ENCODE measurements at regions not wholly inside any gene's neighbourhood (a gene's known extent, or its start where the extent isn't known, plus 50 kb on each side); places are given as distances from the start of the nearest gene placed in this dataset.

GRCh38 chr5:2910401-2911175 lies 159.1 kb upstream of the IRX2 start:
- H3K4me2 ChIP-seq, result no peak overlapping the region
- ATAC-seq, result no peak
- no peaks in the 10 kb centered on the region for H3K9me3 ChIP-seq
- H3K4me1 ChIP-seq, result no peaks in the 10 kb centered on the region
- no peak for DNase-seq (ENCODE audit: low read depth in 1 of 2, low spot score in 1 of 2)
- WGBS (ENCODE audit: missing lambda C conversion rate), result 17% methylated on average over 6 of the region's 8 CpGs
- TF ChIP-seq SMC3 (IDR thresholded peaks at IDR 0.05) (no peak), E2F6 (IDR thresholded peaks at IDR 0.05; ENCODE audit: borderline replicate concordance, low read depth) (no peak)
- no peak for FAIRE-seq
- ChIA-PET POLR2A (no interaction called here), CTCF (no interaction called here)
- no peak overlapping the region for H3K27ac ChIP-seq
- H3K4me3 ChIP-seq, result no peak overlapping the region

- Histone ChIP-seq H3K27ac (no peak overlapping the region), H3K4me2 (no peak overlapping the region), H3K4me3 (no peak overlapping the region), H3K4me1 (no peaks in the 10 kb centered on the region), H3K9me3 (no peaks in the 10 kb centered on the region)
- no peak for FAIRE-seq
- CTCF ChIA-PET, result no interaction called here
- 5% methylated on average over 10 of the region's 10 CpGs for WGBS (ENCODE audit: missing lambda C conversion rate)
- DNase-seq (ENCODE audit: low read depth in 1 of 2, low spot score in 1 of 2), result no peak
- TF ChIP-seq FOXS1 (CRISPR knock-in tag; IDR thresholded peaks at IDR 0.05) (no peak), E2F6 (IDR thresholded peaks at IDR 0.05; ENCODE audit: borderline replicate concordance, low read depth) (no peak), PBX3 (IDR thresholded peaks at IDR 0.05) (no peak), ZFP36 (IDR thresholded peaks at IDR 0.05; ENCODE audit: borderline replicate concordance, partially characterized antibody) (no peak), KDM1A (IDR thresholded peaks at IDR 0.05; ENCODE audit: low read depth) (no peak), CBX2 (IDR thresholded peaks at IDR 0.05; ENCODE audit: borderline replicate concordance, low read depth) (no peak), ZSCAN20 (CRISPR knock-in tag; IDR thresholded peaks at IDR 0.05) (no peak), CBX8 (IDR thresholded peaks at IDR 0.05) (no peak), BHLHE40 (IDR thresholded peaks at IDR 0.05; ENCODE audit: low read depth, low read length) (no peak), ATOH8 (CRISPR knock-in tag; IDR thresholded peaks at IDR 0.05; ENCODE audit: low read depth) (no peak), SREBF2 (IDR thresholded peaks at IDR 0.05) (no peak), ESRRA (IDR thresholded peaks at IDR 0.05; ENCODE audit: borderline replicate concordance, low read length) (no peak), TP53 (CRISPR knock-in tag; IDR thresholded peaks at IDR 0.05) (no peak), GATA3 (IDR thresholded peaks at IDR 0.05; ENCODE audit: borderline replicate concordance) (no peak), REST (IDR thresholded peaks at IDR 0.05) (no peak)
- no peak for ATAC-seq
- POLR2A ChIA-PET, result no interaction called here
Measured at GRCh38 chr5:2909035-2909434, 157.6 kb upstream of the IRX2 start.

GRCh38 chr5:2908086-2908485 lies 156.6 kb upstream of the IRX2 start:
- DNase-seq (ENCODE audit: low read depth in 1 of 2, low spot score in 1 of 2) (no peak), ATAC-seq (no peak), FAIRE-seq (no peak)
- 14% methylated on average over 4 of the region's 4 CpGs for WGBS (ENCODE audit: missing lambda C conversion rate)
- Histone ChIP-seq H3K4me2 (no peak overlapping the region), H3K27ac (no peak overlapping the region), H3K4me1 (no peaks in the 10 kb centered on the region), H3K9me3 (no peaks in the 10 kb centered on the region), H3K4me3 (no peak overlapping the region)
- CTCF ChIA-PET, result no interaction called here
- POLR2A ChIA-PET, result no interaction called here
- TF ChIP-seq MAX (IDR thresholded peaks at IDR 0.05), result no peak
- TF ChIP-seq HOXA7 (CRISPR knock-in tag; IDR thresholded peaks at IDR 0.05), result no peak
- TF ChIP-seq CHD2 (IDR thresholded peaks at IDR 0.05; ENCODE audit: low read length, partially characterized antibody), result no peak
- TF ChIP-seq EHMT2 (IDR thresholded peaks at IDR 0.05; ENCODE audit: low read depth), result no peak
- no peak for TF ChIP-seq USF2 (IDR thresholded peaks at IDR 0.05)
- no peak for TF ChIP-seq CTCF (IDR thresholded peaks at IDR 0.05)
- TF ChIP-seq CBX8 (IDR thresholded peaks at IDR 0.05), result no peak
- no peak for TF ChIP-seq MYC (IDR thresholded peaks at IDR 0.05; ENCODE audit: borderline replicate concordance, low read length)
- no peak for TF ChIP-seq KDM5A (IDR thresholded peaks at IDR 0.05)

All from A549 (cell line).